ENCODE measurements at regions not wholly inside any gene's neighbourhood (a gene's known extent, or its start where the extent isn't known, plus 50 kb on each side); places are given as distances from the start of the nearest gene placed in this dataset.
A peak's percentile ranks its signal among the peaks of the same experiment; 100 is the strongest.
"Not testable (repeated sequence)": the region's sequence is repeated elsewhere in the genome, so short reads cannot be mapped to it uniquely, and the experiment has no call there.

DNA sequence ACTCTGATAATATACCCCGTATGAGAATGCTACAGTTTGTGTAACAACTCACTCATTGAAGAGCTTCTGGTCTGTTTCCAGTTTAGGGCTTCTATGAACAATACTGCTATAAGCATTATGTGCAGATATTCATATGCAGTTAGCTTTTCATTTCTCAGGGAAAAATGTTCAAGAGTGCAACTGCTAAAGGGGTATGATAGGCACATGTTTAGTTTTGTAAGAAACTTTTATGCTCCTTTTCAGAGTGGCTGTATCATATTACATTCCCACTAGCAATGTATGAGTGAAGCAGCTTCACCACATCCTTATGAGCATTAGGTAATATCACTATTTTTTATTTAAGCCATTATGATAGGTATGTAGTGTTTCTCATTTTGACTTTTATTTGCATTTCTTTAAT is 182.6 kb upstream of the CXCL12 start:
- DNase-seq, result no peak

DNA sequence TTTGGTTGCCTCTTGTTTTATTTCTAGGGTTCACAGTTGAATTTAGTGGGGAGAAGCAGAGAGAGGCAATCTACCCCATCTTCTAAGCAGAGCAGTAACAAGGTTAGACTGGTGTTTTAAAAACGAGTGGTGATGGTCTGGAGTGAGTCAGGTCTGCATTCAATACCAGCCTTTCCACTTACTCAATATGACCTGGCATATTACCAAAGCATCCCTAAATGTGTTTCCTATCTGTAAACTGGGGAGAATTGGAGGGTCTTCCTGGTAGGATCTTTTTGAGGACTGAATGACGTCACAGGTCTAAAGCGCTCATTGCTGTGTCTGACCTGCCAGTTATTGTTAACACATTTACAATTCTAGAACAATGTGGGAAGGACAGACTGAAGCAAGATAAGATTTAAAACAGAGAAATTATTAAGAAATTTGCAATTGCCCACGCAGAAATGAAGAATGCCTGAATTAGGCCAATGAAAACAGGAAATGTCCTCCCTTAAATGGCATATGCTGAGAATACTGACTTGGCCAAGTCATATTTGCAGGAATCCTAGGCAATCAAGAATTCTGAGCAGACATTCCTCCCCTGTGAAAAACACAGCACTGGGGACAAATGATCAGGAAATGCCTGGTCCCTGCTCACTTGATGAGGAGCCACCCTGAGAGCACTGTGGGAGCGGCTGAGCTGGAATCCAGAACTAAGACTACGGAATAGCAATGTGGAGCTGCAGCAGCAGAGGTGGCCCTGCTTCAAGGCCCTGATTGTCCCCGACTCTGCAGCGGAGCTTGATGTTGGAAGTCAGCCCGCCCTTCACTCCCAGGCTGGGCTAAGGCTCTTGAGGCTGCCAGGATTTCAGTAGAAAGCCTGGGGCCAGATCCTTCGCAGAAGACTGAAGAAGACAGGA is 184.5 kb upstream of the CXCL12 start:
- no peak for DNase-seq

DNA sequence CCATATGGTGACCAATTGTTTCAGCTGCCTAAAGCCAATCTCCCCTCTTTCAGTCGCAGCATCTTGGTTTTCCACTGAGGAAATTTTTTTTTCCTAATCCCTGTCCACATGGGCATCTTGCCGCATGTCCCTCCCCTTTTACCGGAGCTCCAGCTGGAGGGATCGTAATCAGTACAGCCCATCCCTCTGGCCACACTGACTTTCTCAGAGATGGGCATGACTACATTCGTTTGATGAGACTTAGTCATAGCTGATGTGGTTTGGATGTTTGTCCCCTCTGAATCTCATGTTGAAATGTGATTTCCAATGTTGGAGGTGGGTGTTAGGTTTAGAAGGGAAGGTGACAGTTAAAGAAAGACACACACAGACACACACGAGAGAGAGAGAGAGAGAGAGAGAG is 186.8 kb upstream of the CXCL12 start:
- no peak for DNase-seq

DNA sequence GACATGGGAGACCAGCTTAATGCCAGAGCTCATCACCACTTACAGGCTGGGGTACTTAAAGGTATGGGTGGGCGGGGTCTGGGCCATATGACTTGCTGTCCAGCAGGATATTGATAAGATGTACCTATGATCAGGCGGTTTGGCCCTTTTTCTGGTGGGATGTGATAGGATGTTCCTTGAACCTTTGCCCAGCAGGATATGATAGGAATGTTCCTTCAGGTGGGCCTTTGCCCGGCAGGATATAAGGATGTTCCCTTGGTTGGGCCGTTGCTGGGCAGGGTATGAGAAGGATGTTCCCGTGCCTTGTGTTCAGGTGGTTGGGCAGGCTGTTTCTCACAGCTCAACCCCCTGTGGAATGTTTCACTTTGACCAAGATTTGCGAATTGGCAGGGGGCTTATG is 187.2 kb upstream of the CXCL12 start:
- no peak for DNase-seq

DNA sequence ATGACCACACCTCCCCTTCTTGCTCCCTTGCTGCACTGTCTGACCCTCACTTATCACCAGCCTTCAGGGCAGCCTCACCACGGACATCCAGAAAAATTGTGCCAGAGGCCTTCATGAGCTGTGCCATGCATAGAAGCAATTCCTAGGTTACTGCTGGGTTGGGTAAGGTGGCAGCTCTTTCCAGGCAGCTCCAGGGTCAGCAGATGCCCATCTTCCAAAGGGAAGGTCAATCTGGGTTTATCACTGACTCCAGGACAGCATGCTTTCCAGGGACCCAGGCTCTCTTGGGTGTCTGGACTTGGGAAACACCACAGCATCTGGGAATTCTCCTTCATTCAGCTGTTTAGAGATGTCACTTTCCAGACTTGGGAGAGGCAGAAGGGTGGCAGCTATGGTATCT is 188.9 kb upstream of the CXCL12 start:
- no peak for DNase-seq

DNA sequence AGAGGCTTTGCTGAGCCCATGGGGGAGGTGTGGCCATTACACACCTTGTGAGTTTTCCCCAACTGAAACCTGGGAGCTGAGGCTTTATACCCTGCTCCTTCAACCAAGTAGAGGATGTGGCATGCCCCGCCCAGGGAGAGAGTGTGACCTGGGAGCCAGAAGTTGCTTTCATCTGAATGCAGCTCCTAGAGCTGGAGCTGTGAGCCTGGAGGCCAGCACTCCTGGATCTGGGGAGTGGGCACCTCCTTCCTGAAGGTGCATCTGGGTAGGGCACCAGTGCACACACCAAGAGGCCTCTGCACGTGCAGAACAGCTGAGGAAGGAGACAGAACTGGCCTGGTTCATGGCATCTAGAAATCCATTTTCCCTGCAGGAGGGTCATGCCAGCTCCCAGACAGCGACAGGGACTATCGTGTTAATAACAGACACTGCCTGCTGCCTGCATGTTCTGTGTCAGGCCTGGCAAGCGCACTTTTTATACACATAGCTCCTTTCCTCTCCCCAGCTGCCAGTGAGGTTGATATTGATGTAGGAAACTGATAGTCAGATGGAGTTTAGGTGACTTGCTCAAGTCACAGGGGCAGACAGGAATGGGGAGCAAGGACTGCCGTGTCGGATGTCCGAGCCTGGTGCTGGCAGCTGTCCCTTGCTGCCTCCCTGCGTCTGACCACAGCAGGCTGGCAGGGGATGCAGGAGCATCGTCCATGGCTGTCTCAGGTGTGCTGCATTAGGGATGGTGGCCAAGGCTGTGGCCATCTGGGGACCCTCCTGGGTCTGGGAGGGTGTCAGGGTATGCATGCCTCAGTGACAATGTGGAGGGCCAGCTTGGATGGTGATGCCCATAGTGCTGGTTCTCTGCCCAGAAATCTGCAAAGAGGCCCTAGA is 189.9 kb upstream of the CXCL12 start:
- no peak for DNase-seq

GRCh38 chr10:44575601-44576380 is 190.9 kb upstream of the CXCL12 start:
- no peak for DNase-seq

- DNase-seq, result no peak
Measured at GRCh38 chr10:44576702-44577191, 191.8 kb upstream of the CXCL12 start.

- no peak for DNase-seq
Measured at GRCh38 chr10:44577533-44577932, 192.6 kb upstream of the CXCL12 start.

DNA sequence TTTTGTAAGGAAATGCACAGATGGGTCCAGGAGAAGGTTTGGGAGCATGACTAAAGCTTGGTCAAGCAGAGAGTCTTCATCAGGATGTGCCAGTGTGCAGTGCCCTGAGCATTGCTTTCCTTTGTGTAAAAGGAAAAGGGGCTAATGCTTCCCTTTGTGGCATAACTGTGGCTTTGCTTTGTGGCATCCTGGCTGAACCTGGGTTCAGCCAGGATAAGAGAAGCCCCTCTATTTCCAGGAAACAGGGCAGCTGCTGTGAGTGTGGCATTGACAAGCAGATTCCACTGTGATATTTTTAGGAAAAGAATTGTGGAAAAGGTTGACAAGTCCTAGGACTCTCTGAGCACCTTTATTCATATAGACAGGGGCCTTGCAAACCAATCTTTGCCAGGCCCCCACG is 193.4 kb upstream of the CXCL12 start:
- no peak for DNase-seq

DNA sequence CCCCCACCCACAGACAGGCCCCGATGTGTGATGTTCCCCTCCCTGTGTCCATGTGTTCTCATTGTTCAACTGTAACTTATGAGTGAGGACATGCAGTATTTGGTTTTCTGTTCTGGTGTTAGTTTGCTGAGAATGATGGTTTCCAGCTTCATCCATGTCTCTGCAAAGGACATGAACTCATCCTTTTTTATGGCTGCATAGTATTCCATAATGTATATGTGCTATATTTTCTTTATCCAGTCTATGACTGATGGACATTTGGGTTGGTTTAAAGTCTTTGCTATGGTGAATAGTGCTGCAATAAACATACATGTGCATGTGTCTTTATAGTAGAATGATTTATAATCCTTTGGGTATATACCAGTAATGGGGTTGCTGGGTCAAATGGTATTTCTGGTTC is 194.1 kb upstream of the CXCL12 start:
- DNase-seq, result not testable (repeated sequence)

- DNase-seq, result no peak
Measured at GRCh38 chr10:44581996-44582395, 197.1 kb upstream of the CXCL12 start.

- DNase-seq, result no peak
Measured at GRCh38 chr10:44587488-44588318, 202.8 kb upstream of the CXCL12 start.

- DNase-seq, result peak in 1 of 3 donors; percentile 4
Measured at GRCh38 chr10:44589181-44589943, 204.5 kb upstream of the CXCL12 start.

DNA sequence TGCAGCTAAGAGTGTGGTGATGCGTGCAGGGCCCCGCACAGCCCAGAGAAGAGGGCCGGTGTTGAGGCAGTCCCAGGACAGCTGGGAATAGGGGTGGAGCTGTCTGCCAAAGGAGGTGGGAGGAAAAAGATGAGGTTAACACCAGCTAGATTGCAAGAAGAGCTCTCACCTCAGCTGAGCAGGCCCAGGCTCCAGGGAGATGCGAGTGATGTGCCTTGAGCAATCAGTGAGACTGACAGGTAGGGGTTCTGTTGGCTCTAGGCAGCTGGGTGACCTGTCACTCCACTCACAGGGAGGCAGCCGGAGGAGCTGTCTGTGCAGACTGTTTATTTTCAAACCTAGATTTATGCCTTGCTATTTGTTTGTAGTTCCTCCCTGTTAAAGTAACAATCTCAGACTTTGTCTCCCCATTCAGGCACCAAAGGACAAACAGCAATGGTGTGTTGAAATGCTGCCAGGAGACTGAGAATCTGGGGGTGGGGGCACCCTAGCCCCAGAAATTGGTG is 205.1 kb upstream of the CXCL12 start:
- no peak for DNase-seq

DNA sequence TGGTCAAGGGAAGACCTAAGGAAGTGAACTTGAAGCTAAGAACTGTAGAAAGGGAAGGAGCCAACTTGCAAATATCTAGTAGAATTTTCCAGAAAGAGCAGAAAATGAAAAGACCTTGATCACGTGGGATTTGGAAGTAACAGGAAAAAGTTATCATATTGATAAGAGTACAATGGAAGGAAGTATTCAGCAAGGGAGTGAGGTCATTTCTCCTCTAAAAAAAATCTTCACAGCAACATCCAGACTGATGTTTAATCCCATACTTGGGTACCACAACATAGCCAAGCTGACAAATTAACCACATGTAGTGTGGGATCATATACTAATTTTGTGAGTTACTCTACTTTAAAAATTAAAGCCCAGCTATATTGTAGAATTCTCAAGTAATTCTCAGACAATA is 207.0 kb upstream of the CXCL12 start:
- DNase-seq, result no peak

- no peak for DNase-seq
Measured at GRCh38 chr10:44593952-44594351, 209.1 kb upstream of the CXCL12 start.

DNA sequence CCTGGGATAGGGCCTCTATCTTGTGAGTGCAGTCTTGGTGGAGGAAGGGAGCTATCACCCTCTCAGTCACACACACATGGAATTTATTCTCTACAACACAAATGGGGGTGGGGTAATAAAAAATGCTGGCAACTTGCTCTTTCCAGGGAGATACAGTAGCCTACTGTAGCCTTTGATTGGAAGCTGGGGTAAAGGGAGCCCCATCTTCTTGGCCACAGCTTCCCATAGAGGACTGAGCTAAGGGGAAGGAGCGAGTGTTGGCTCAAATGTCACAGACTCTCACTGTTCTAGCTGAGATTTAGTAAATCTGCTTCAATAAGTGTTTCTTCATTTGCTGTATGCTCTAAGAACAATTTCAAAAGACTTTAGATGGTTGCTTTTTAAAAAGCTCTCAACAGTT is 222.2 kb upstream of the CXCL12 start:
- DNase-seq, result no peak

GRCh38 chr10:44618910-44619309 is 234.0 kb upstream of the CXCL12 start:
- no peak for DNase-seq

DNA sequence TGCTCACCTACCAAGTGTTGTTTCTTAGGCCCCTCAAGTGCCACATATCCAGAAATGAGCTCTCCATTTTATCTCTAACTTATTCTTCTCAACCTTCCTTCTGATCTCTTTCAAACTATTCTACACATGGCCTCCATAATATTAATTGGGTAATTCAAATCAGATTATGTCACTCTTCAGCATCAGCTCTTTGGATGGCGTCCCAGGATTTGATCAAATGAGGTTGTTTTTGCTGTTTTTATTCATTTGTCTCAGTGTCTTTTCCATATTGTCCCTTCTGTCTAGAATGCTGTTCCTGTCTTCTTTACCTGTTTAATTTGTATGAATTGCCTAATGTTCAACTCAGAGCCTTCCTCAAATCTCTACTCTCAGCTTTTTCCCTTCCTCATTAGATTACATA is 234.6 kb upstream of the CXCL12 start:
- DNase-seq, result no peak

DNA sequence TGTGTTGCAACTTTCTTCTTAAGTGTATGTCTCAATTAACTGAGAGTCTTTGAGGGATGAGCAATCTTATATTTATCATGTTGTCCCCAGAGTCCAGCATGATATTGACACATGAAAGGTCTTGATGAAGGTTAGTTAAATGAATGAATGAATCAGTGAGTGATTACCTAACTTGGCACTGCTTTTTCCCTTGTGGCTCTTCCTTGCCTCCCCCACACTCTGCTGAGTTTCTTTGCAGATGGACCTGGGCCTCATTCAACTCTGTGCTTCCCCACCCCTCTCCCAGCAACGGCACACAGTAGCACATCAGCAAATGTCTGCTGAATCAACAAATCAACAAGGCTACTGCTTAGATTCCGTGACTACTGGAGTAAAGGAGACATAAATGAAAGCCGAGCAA is 235.1 kb upstream of the CXCL12 start:
- DNase-seq, result no peak
